ENCODE measurements at regions not wholly inside any gene's neighbourhood (a gene's known extent, or its start where the extent isn't known, plus 50 kb on each side); places are given as distances from the start of the nearest gene placed in this dataset.

GRCh38 chr5:96031811-96032261, 70.2 kb upstream of the ELL2 start:
- TF ChIP-seq CTCF (IDR thresholded peaks at IDR 0.05) (no peak), POLR2A (IDR thresholded peaks at IDR 0.05) (no peak)
- no peaks in the 10 kb centered on the region for H3K9me3 ChIP-seq
- no peaks in the 10 kb centered on the region for H3K4me1 ChIP-seq
- H3K4me3 ChIP-seq (replicated peaks in 1 of 3): no peak overlapping the region
- no peaks in the 10 kb centered on the region for H3K36me3 ChIP-seq
- intact Hi-C loops (cut with DNase I): no loop called here
- no peak overlapping the region for H3K27ac ChIP-seq
- DNase-seq: no peak
- 93 to 94% methylated on average over 1 of the region's 1 CpG for WGBS, 2 donors
- H3K27me3 ChIP-seq: no peaks in the 10 kb centered on the region

DNA sequence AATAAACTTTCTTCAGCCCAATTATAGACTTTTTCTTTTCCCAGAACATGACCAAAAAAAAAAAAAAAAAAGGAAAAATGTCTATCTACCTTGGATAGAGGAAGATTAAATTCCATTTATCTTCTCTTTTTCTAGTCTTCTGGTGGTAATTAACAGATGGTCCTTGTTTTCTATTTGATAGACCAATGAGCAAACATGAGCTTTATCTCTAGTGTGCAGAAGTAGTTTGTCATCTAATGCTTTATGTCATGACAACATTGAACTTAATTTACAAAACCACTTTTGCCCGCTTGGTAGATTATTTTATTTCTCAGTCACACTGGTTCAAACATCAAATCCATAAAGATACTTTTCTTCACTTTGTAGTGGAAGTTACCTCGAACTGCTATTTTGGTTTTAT, 69.5 kb upstream of the ELL2 start:
- intact Hi-C loops (cut with DNase I): no loop called here
- Histone ChIP-seq H3K9me3 (no peaks in the 10 kb centered on the region), H3K4me1 (no peaks in the 10 kb centered on the region), H3K27me3 (no peaks in the 10 kb centered on the region), H3K27ac (no peak overlapping the region), H3K36me3 (no peaks in the 10 kb centered on the region), H3K4me3 (replicated peaks in 1 of 3) (no peak overlapping the region)
- no peak for DNase-seq
- TF ChIP-seq CTCF (IDR thresholded peaks at IDR 0.05) (no peak), POLR2A (IDR thresholded peaks at IDR 0.05) (no peak)
- 92 to 98% methylated on average over 2 of the region's 2 CpGs for WGBS, 2 donors

- WGBS, 2 donors: 83 to 85% methylated on average over 2 of the region's 2 CpGs
- no peak for TF ChIP-seq CTCF (IDR thresholded peaks at IDR 0.05)
- no peak for TF ChIP-seq POLR2A (IDR thresholded peaks at IDR 0.05)
- no peak for DNase-seq
- no peaks in the 10 kb centered on the region for H3K36me3 ChIP-seq
- intact Hi-C loops (cut with DNase I): no loop called here
- no peaks in the 10 kb centered on the region for H3K27me3 ChIP-seq
- no peak overlapping the region for H3K27ac ChIP-seq
- H3K9me3 ChIP-seq: no peaks in the 10 kb centered on the region
- H3K4me3 ChIP-seq (replicated peaks in 1 of 3): no peak overlapping the region
- peaks cover 10 to 14% of the 10 kb centered on the region in 2 donors for H3K4me1 ChIP-seq
Observed at GRCh38 chr5:96026406-96027041, 64.9 kb upstream of the ELL2 start.

DNA sequence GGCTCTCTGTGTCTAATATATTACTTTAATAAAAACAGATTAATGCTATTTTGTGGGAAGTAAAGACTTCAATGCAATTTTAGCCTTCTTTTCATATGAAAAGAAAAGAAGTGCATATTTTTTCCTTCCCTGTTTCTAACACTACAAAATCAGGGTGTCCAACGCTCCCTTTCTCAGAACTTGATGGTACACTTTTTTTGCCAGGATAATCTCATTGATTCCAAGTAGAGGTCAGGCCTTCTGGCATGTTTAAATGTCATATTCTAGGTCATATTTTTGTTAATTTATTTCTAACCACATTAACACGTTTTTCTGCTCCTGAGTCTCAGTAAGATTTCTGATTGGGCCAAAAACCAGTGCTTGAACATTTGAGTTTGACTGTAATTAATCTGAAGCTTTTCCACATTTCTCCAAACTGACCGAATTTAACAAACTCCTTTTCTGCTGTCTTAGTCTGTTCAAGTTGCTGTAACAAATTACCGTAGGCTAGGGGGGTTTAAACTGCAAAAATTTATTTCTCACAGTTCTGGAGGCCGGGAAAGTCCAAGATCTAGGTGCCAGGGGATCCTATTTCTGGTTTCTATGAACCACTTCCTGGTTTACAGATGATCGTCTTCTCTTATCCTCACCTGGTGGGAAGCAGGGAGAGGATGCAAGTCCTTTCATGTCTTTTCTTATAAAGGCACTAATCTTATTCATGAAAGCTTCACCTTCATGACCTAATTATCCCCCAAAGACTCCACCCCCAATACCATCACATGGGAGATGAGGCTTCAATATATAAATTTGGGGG, 63.2 kb upstream of the ELL2 start:
- intact Hi-C loops (cut with DNase I): no loop called here
- 65 to 79% methylated on average over 6 of the region's 6 CpGs for WGBS, 2 donors
- peak overlapping the region in 2 of 3 donors; percentile 38 to 57 for H3K27ac ChIP-seq
- no peak for DNase-seq
- peaks cover 10 to 14% of the 10 kb centered on the region in 2 donors for H3K4me1 ChIP-seq
- no peak for TF ChIP-seq POLR2A (IDR thresholded peaks at IDR 0.05)
- TF ChIP-seq CTCF (IDR thresholded peaks at IDR 0.05): no peak
- no peaks in the 10 kb centered on the region for H3K27me3 ChIP-seq
- H3K9me3 ChIP-seq: no peaks in the 10 kb centered on the region
- no peaks in the 10 kb centered on the region for H3K36me3 ChIP-seq
- H3K4me3 ChIP-seq (replicated peaks in 1 of 3): no peak overlapping the region

DNA sequence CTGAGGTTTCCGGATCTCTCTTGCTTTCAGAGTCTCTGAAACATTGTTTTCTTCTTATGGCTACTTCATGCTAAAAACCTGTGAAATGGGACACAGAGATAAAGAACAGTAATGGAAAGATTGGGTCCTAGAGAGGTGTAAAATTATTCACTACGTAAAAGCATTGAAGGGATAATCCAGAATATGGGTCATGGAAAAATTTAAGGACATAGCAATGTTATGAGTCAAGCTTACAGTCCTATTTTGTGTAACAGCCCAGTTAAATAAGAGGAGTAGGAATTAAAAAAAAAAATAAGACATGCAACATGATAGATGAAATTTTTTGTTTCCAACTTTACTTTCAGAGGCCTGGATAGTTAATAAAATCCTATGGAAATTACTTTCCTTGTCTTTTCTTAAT, 61.9 kb upstream of the ELL2 start:
- H3K4me3 ChIP-seq (replicated peaks in 1 of 3): no peak overlapping the region
- no peak for DNase-seq
- H3K36me3 ChIP-seq: no peaks in the 10 kb centered on the region
- peak overlapping the region in 1 of 3 donors; percentile 38 for H3K27ac ChIP-seq
- whole genome bisulfite sequencing, 2 donors: 78 to 92% methylated on average over 2 of the region's 2 CpGs
- no peaks in the 10 kb centered on the region for H3K27me3 ChIP-seq
- TF ChIP-seq CTCF (IDR thresholded peaks at IDR 0.05) (no peak), POLR2A (IDR thresholded peaks at IDR 0.05) (no peak)
- peaks cover 10 to 14% of the 10 kb centered on the region in 2 donors for H3K4me1 ChIP-seq
- intact Hi-C loops (cut with DNase I): no loop called here
- no peaks in the 10 kb centered on the region for H3K9me3 ChIP-seq
